Subcutaneous abdominal adipose tissue (tissue), 5 donors: ENCODE measurements at regions not wholly inside any gene's neighbourhood (a gene's known extent, or its start where the extent isn't known, plus 50 kb on each side); places are given as distances from the start of the nearest gene placed in this dataset.

Experiments used
- H3K27ac ChIP-seq: one replicate; pipeline ENCODE4 v1.7.0; 2013; ENCODE audit warnings: low read depth, mild to moderate bottlenecking, inconsistent platforms, low read length, moderate library complexity
- H3K27me3 ChIP-seq, 5 donors: one replicate each; pipeline ENCODE4 v1.7.0; 2013; ENCODE audit warnings: low read length in 5 of 5, inconsistent platforms in 1 of 5; ENCODE audit not compliant: control insufficient read depth in 5 of 5, insufficient read depth in 4 of 5
- H3K36me3 ChIP-seq, 5 donors: one replicate each; pipeline ENCODE4 v1.7.0; 2013; ENCODE audit warnings: low read length in 5 of 5; ENCODE audit not compliant: control insufficient read depth in 5 of 5, insufficient read depth in 5 of 5
- H3K4me1 ChIP-seq, 5 donors: one replicate each; pipeline ENCODE4 v1.7.0; 2013; ENCODE audit warnings: low read length in 5 of 5, mild to moderate bottlenecking in 3 of 5, moderate library complexity in 1 of 5; ENCODE audit not compliant: control insufficient read depth in 5 of 5, insufficient read depth in 5 of 5
- H3K4me3 ChIP-seq, 5 donors: one replicate each; pipeline ENCODE4 v1.7.0; 2013; ENCODE audit warnings: low read length in 5 of 5, low read depth in 1 of 5
- H3K9ac ChIP-seq, 5 donors: one replicate each; pipeline ENCODE4 v1.7.0; 2013; ENCODE audit warnings: low read length in 5 of 5, mild to moderate bottlenecking in 4 of 5, moderate library complexity in 3 of 5
- H3K9me3 ChIP-seq, 5 donors: one replicate each; pipeline ENCODE4 v1.7.0; 2013; ENCODE audit warnings: low read length in 5 of 5; ENCODE audit not compliant: control insufficient read depth in 5 of 5
- donor health status: healthy.
- donor health status: healthy.
- donor health status: healthy.
- donor health status: healthy.
- donor health status: healthy.

DNA sequence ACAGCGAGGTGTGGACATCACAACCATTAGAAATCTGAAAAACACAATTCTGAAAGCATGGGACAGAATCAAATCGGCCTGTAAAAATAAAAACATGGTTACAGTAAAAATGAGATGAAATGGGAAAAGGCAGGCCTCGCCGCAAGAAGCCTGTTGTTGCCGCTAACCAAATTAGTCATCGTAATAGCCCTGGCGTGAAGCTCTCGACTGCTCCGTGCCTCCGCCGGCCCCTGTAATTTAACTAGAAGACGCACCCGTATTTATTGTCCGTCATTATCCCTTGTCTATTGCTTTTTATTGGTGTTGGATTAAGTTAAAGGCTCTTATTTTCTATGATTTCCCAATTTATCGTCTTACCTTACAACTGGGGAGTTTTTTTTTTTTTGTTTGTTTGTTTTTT, 334.6 kb upstream of the EEF2KMT start:
- Histone ChIP-seq H3K9me3 (no peaks in the 10 kb centered on the region), H3K36me3 (no peaks in the 10 kb centered on the region), H3K4me3 (no peak overlapping the region)

GRCh38 chr16:5430598-5430997, 333.0 kb upstream of the EEF2KMT start:
- Histone ChIP-seq H3K9ac (no peak overlapping the region), H3K4me1 (no peaks in the 10 kb centered on the region), H3K4me3 (no peak overlapping the region), H3K36me3 (no peaks in the 10 kb centered on the region), H3K27ac (no peak overlapping the region), H3K27me3 (peaks cover 0 to 4% (median 0%) of the 10 kb centered on the region in 5 donors), H3K9me3 (no peaks in the 10 kb centered on the region)

More for the DNA sequence above, 334.6 kb upstream of the EEF2KMT start:
- Histone ChIP-seq H3K9ac (no peak overlapping the region), H3K27ac (no peak overlapping the region), H3K4me1 (no peaks in the 10 kb centered on the region), H3K27me3 (peaks cover 0 to 4% (median 0%) of the 10 kb centered on the region in 5 donors)

GRCh38 chr16:5428932-5429331, 331.3 kb upstream of the EEF2KMT start:
- H3K9me3 ChIP-seq = no peaks in the 10 kb centered on the region
- peaks cover 0 to 7% (median 0%) of the 10 kb centered on the region in 5 donors for H3K27me3 ChIP-seq
- H3K4me1 ChIP-seq = no peaks in the 10 kb centered on the region
- H3K9ac ChIP-seq = no peak overlapping the region
- no peaks in the 10 kb centered on the region for H3K36me3 ChIP-seq
- H3K4me3 ChIP-seq = no peak overlapping the region
- H3K27ac ChIP-seq = no peak overlapping the region

DNA sequence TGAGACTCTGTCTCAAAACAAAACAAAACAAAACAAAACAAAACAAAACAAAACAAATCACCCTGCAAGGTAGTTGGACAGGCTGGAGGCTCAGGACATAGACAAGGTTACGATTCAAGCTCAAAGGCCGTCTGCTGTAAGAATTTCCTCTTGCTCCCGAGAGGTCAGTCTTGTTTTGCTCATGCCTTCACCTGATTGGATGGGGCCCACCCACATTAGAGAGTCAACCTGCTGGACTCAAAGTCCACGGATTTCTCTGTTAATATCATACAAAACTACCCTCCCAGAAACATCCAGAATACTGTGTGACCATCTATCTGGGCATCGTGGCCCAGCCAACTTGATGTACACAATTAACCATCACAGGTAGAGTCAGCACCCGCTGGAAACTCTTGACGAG, 330.0 kb upstream of the EEF2KMT start:
- Histone ChIP-seq H3K27ac (no peak overlapping the region), H3K9ac (no peak overlapping the region), H3K4me1 (no peaks in the 10 kb centered on the region), H3K27me3 (peaks cover 0 to 7% (median 0%) of the 10 kb centered on the region in 5 donors), H3K36me3 (no peaks in the 10 kb centered on the region), H3K9me3 (no peaks in the 10 kb centered on the region), H3K4me3 (no peak overlapping the region)

GRCh38 chr16:5422643-5423496, 325.3 kb upstream of the EEF2KMT start:
- H3K4me3 ChIP-seq = no peak overlapping the region
- peaks cover 0 to 4% (median 0%) of the 10 kb centered on the region in 5 donors for H3K27me3 ChIP-seq
- no peaks in the 10 kb centered on the region for H3K36me3 ChIP-seq
- H3K9ac ChIP-seq = no peak overlapping the region
- H3K9me3 ChIP-seq = no peaks in the 10 kb centered on the region
- no peaks in the 10 kb centered on the region for H3K4me1 ChIP-seq
- no peak overlapping the region for H3K27ac ChIP-seq

DNA sequence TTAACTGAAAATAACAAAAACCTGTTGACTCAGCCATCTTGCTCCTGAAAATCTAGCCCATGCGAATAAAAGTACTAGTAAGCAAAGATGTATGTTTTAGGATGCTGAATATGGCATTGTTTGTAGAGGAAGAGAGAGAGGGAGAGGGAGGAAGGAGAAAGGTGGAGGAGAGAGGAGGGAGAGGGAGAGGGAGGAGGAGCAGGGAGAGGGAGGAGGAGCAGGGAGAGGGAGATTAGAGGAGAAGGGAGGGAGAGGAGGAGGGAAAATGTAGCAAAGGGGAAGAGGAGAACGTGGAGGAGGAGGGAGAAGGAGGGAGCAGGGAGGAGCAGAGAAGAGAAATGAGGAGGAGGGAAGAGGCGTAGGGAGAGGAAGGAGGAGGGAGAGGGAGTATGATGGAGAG, 324.5 kb upstream of the EEF2KMT start:
- H3K27me3 ChIP-seq = peaks cover 0 to 4% (median 0%) of the 10 kb centered on the region in 5 donors
- H3K4me1 ChIP-seq = no peaks in the 10 kb centered on the region
- H3K36me3 ChIP-seq = no peaks in the 10 kb centered on the region

GRCh38 chr16:5416013-5416412, 318.4 kb upstream of the EEF2KMT start:
- no peak overlapping the region for H3K9ac ChIP-seq
- peaks cover 0 to 14% (median 3%) of the 10 kb centered on the region in 5 donors for H3K9me3 ChIP-seq
- no peak overlapping the region for H3K4me3 ChIP-seq
- H3K27ac ChIP-seq = no peak overlapping the region
- no peaks in the 10 kb centered on the region for H3K4me1 ChIP-seq
- peaks cover 0 to 3% (median 0%) of the 10 kb centered on the region in 5 donors for H3K27me3 ChIP-seq
- no peaks in the 10 kb centered on the region for H3K36me3 ChIP-seq

More for the DNA sequence above, 324.5 kb upstream of the EEF2KMT start:
- no peak overlapping the region for H3K9ac ChIP-seq
- H3K9me3 ChIP-seq = no peaks in the 10 kb centered on the region
- H3K4me3 ChIP-seq = no peak overlapping the region
- no peak overlapping the region for H3K27ac ChIP-seq

DNA sequence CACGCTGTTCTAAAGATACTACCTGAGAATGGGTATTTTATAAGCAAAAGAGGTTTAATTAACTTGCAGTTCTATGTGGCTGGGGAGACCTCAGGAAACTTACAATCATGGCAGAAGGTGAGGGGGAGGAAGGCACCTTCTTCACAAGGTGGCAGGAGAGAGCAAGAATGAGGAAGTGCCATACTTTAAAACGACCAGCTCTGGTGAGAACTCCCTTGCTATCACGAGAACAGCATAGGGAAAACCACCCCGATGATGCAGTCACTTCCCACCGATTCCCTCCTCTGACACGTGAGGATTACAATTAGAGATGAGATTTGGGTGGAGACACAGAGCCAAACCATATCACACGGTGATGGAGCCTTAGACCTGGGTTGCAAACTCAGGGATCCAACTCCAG, 317.5 kb upstream of the EEF2KMT start:
- no peaks in the 10 kb centered on the region for H3K36me3 ChIP-seq
- no peak overlapping the region for H3K27ac ChIP-seq
- peaks cover 0 to 3% (median 0%) of the 10 kb centered on the region in 5 donors for H3K27me3 ChIP-seq
- no peaks in the 10 kb centered on the region for H3K4me1 ChIP-seq
- H3K9me3 ChIP-seq = peaks cover 0 to 16% (median 4%) of the 10 kb centered on the region in 5 donors
- H3K9ac ChIP-seq = no peak overlapping the region
- H3K4me3 ChIP-seq = no peak overlapping the region

- Histone ChIP-seq H3K27me3 (peaks cover 0 to 3% (median 0%) of the 10 kb centered on the region in 5 donors), H3K36me3 (no peaks in the 10 kb centered on the region), H3K9ac (no peak overlapping the region), H3K4me3 (no peak overlapping the region), H3K4me1 (no peaks in the 10 kb centered on the region), H3K27ac (no peak overlapping the region), H3K9me3 (peaks cover 0 to 21% (median 7%) of the 10 kb centered on the region in 5 donors)
These were observed 315.1 kb upstream of the EEF2KMT start for GRCh38 chr16:5412731-5413130.

DNA sequence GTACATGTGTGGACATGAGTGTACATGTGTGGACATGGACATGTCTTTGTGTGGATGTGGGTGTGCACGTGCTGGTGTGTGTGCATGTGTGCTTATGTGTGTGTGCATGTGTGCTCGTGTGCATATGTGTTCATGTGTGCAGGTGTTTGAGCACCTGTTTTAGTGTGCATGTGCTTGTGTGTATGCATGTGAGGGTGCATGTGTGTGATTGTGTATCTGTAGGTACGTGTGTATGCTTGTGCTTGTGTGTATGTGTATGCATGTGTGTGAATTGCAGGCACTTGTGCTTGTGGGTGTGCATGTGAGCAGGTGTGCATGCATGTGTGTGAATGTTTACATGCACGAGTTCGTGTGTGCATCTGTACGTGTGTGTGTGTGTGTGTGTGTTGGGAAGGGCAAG, 300.6 kb upstream of the EEF2KMT start:
- Histone ChIP-seq H3K27me3 (peaks cover 0 to 6% (median 0%) of the 10 kb centered on the region in 5 donors), H3K4me1 (no peaks in the 10 kb centered on the region), H3K9ac (no peak overlapping the region), H3K4me3 (no peak overlapping the region), H3K36me3 (no peaks in the 10 kb centered on the region), H3K27ac (no peak overlapping the region), H3K9me3 (peaks cover 0 to 5% (median 0%) of the 10 kb centered on the region in 5 donors)
